Loucy (cell line): ENCODE measurements at regions not wholly inside any gene's neighbourhood (a gene's known extent, or its start where the extent isn't known, plus 50 kb on each side); places are given as distances from the start of the nearest gene placed in this dataset.

ENCODE experiments used
- EZH2phosphoT487 ChIP-seq: fragments of 200-600 bp; IDR thresholded peaks from 2 replicates; pipeline ENCODE4 v1.6.1; 2018; ENCODE audit warnings: antibody characterized with exemption, mild to moderate bottlenecking, moderate library complexity, borderline replicate concordance
- TF ChIP-seq, protein P1 (sequence below): fragments of 200-600 bp; sonication (generic); conservative IDR thresholded peaks from 2 replicates; pipeline ENCODE4 v1.5.1; 2014; ENCODE audit warnings: mild to moderate bottlenecking, antibody characterized with exemption, low read length

DNA sequence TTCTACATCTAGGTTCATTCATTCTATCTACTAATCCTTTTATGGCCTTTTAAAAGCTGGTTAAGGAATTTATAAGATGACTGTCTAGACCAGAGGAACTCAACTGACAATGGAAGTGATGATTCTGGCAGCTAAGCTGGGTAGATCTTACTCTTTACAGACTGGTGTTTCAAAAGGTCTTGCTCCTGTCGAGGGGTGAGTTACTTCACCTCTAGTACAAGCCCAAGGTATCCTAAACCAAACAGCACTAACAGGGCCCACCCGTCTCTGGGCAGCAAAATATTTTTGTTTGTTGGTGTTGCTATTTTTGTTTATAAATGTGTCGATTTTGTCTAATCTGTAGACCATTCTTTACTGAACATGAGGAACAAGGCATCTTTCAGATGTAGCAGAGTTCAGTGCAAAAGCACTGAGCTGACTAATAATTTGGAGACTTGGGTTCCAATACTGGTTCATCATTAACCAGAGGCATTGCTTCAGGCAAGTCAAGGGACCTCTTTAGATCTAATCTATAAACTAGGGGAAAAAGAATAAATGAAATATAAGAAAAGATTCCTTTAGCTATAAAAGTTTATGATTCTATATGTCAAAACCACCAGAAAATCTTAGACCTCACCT lies 90.3 kb upstream of the FRG1 start:
- TF ChIP-seq, protein P1, sequence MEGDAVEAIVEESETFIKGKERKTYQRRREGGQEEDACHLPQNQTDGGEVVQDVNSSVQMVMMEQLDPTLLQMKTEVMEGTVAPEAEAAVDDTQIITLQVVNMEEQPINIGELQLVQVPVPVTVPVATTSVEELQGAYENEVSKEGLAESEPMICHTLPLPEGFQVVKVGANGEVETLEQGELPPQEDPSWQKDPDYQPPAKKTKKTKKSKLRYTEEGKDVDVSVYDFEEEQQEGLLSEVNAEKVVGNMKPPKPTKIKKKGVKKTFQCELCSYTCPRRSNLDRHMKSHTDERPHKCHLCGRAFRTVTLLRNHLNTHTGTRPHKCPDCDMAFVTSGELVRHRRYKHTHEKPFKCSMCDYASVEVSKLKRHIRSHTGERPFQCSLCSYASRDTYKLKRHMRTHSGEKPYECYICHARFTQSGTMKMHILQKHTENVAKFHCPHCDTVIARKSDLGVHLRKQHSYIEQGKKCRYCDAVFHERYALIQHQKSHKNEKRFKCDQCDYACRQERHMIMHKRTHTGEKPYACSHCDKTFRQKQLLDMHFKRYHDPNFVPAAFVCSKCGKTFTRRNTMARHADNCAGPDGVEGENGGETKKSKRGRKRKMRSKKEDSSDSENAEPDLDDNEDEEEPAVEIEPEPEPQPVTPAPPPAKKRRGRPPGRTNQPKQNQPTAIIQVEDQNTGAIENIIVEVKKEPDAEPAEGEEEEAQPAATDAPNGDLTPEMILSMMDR, result no peak
- no peak for TF ChIP-seq EZH2phosphoT487
